C4-2B (cell line): ENCODE measurements at regions not wholly inside any gene's neighbourhood (a gene's known extent, or its start where the extent isn't known, plus 50 kb on each side); places are given as distances from the start of the nearest gene placed in this dataset.

Experiments used
- ZFX ChIP-seq: fragments of 450-650 bp; IDR thresholded peaks from 2 replicates; pipeline ENCODE4 v1.6.1; 2017
- TF ChIP-seq, protein P1 (sequence below): fragments of 450-650 bp; conservative IDR thresholded peaks from 2 replicates; pipeline ENCODE4 v1.5.1; 2017; ENCODE audit warnings: mild to moderate bottlenecking

DNA sequence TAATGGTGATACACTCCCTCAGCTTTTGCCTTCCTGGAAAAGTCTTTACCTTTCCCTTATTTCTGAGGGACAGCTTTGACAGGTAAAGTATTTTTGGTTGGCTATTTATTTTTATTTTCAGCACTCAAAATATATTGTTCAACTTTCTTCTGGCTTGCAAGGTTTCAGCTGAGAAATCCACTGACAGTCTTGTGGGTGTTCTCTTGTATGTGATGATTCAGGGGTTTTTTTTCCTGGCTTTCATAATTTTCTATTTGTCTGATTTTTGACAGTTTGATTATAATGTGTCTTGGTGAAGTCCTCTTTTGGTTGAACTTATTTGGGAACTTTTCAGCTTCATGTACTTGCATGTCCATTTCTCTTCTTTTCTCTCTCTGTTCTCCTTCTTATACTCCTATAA, 73.7 kb upstream of the OTOGL start:
- TF ChIP-seq, protein P1, sequence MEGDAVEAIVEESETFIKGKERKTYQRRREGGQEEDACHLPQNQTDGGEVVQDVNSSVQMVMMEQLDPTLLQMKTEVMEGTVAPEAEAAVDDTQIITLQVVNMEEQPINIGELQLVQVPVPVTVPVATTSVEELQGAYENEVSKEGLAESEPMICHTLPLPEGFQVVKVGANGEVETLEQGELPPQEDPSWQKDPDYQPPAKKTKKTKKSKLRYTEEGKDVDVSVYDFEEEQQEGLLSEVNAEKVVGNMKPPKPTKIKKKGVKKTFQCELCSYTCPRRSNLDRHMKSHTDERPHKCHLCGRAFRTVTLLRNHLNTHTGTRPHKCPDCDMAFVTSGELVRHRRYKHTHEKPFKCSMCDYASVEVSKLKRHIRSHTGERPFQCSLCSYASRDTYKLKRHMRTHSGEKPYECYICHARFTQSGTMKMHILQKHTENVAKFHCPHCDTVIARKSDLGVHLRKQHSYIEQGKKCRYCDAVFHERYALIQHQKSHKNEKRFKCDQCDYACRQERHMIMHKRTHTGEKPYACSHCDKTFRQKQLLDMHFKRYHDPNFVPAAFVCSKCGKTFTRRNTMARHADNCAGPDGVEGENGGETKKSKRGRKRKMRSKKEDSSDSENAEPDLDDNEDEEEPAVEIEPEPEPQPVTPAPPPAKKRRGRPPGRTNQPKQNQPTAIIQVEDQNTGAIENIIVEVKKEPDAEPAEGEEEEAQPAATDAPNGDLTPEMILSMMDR = no peak
- TF ChIP-seq ZFX = no peak
